ENCODE measurements at regions not wholly inside any gene's neighbourhood (a gene's known extent, or its start where the extent isn't known, plus 50 kb on each side); places are given as distances from the start of the nearest gene placed in this dataset.

GRCh38 chr2:18924386-18924785 is 335.0 kb upstream of the NT5C1B start:
- TF ChIP-seq, protein P1, sequence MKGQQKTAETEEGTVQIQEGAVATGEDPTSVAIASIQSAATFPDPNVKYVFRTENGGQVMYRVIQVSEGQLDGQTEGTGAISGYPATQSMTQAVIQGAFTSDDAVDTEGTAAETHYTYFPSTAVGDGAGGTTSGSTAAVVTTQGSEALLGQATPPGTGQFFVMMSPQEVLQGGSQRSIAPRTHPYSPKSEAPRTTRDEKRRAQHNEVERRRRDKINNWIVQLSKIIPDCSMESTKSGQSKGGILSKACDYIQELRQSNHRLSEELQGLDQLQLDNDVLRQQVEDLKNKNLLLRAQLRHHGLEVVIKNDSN (IDR thresholded peaks at IDR 0.05), result no peak
- TF ChIP-seq CEBPB (IDR thresholded peaks at IDR 0.05) (no peak), MAX (IDR thresholded peaks at IDR 0.05) (no peak), FOXM1 (IDR thresholded peaks at IDR 0.05; ENCODE audit: borderline replicate concordance, low read depth) (no peak), TEAD4 (IDR thresholded peaks at IDR 0.05) (no peak), ZBTB7A (IDR thresholded peaks at IDR 0.05; ENCODE audit: low read depth) (no peak), EP300 (IDR thresholded peaks at IDR 0.05; ENCODE audit: borderline replicate concordance) (no peak), EGR1 (IDR thresholded peaks at IDR 0.05) (no peak), CREB1 (IDR thresholded peaks at IDR 0.05; ENCODE audit: low read depth) (no peak), RAD21 (IDR thresholded peaks at IDR 0.05; ENCODE audit: low read depth) (no peak), NFIC (IDR thresholded peaks at IDR 0.05) (no peak), TCF12 (IDR thresholded peaks at IDR 0.05; ENCODE audit: low read depth) (no peak), YY1 (IDR thresholded peaks at IDR 0.05; ENCODE audit: low read depth) (no peak), TAF1 (IDR thresholded peaks at IDR 0.05; ENCODE audit: low read depth) (no peak)
- TF ChIP-seq, protein P2, sequence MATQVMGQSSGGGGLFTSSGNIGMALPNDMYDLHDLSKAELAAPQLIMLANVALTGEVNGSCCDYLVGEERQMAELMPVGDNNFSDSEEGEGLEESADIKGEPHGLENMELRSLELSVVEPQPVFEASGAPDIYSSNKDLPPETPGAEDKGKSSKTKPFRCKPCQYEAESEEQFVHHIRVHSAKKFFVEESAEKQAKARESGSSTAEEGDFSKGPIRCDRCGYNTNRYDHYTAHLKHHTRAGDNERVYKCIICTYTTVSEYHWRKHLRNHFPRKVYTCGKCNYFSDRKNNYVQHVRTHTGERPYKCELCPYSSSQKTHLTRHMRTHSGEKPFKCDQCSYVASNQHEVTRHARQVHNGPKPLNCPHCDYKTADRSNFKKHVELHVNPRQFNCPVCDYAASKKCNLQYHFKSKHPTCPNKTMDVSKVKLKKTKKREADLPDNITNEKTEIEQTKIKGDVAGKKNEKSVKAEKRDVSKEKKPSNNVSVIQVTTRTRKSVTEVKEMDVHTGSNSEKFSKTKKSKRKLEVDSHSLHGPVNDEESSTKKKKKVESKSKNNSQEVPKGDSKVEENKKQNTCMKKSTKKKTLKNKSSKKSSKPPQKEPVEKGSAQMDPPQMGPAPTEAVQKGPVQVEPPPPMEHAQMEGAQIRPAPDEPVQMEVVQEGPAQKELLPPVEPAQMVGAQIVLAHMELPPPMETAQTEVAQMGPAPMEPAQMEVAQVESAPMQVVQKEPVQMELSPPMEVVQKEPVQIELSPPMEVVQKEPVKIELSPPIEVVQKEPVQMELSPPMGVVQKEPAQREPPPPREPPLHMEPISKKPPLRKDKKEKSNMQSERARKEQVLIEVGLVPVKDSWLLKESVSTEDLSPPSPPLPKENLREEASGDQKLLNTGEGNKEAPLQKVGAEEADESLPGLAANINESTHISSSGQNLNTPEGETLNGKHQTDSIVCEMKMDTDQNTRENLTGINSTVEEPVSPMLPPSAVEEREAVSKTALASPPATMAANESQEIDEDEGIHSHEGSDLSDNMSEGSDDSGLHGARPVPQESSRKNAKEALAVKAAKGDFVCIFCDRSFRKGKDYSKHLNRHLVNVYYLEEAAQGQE (IDR thresholded peaks at IDR 0.05; ENCODE audit: low read depth), result no peak

GRCh38 chr2:18922276-18922675 is 332.9 kb upstream of the NT5C1B start:
- TF ChIP-seq CEBPB (IDR thresholded peaks at IDR 0.05) (no peak), EP300 (IDR thresholded peaks at IDR 0.05; ENCODE audit: borderline replicate concordance) (no peak), TEAD4 (IDR thresholded peaks at IDR 0.05) (no peak), MAX (IDR thresholded peaks at IDR 0.05) (no peak), ZBTB7A (IDR thresholded peaks at IDR 0.05; ENCODE audit: low read depth) (no peak), CREB1 (IDR thresholded peaks at IDR 0.05; ENCODE audit: low read depth) (no peak)
- TF ChIP-seq, protein P2 (IDR thresholded peaks at IDR 0.05; ENCODE audit: low read depth), result no peak
- TF ChIP-seq, protein P1 (IDR thresholded peaks at IDR 0.05), result no peak

- no peak for TF ChIP-seq NFIC (IDR thresholded peaks at IDR 0.05)
- no peak for TF ChIP-seq TAF1 (IDR thresholded peaks at IDR 0.05; ENCODE audit: low read depth)
- TF ChIP-seq RAD21 (IDR thresholded peaks at IDR 0.05; ENCODE audit: low read depth), result no peak
Measured at GRCh38 chr2:18918280-18918679, 328.9 kb upstream of the NT5C1B start.

- TF ChIP-seq CREB1 (IDR thresholded peaks at IDR 0.05; ENCODE audit: low read depth) (no peak), TAF1 (IDR thresholded peaks at IDR 0.05; ENCODE audit: low read depth) (no peak), ZBTB7A (IDR thresholded peaks at IDR 0.05; ENCODE audit: low read depth) (no peak), FOXM1 (IDR thresholded peaks at IDR 0.05; ENCODE audit: borderline replicate concordance, low read depth) (no peak), YY1 (IDR thresholded peaks at IDR 0.05; ENCODE audit: low read depth) (no peak), TEAD4 (IDR thresholded peaks at IDR 0.05) (no peak), NFIC (IDR thresholded peaks at IDR 0.05) (no peak), RAD21 (IDR thresholded peaks at IDR 0.05; ENCODE audit: low read depth) (no peak), EP300 (IDR thresholded peaks at IDR 0.05; ENCODE audit: borderline replicate concordance) (no peak), CEBPB (IDR thresholded peaks at IDR 0.05) (no peak), EGR1 (IDR thresholded peaks at IDR 0.05) (no peak), TCF12 (IDR thresholded peaks at IDR 0.05; ENCODE audit: low read depth) (no peak), MAX (IDR thresholded peaks at IDR 0.05) (no peak)
- TF ChIP-seq, protein P2 (IDR thresholded peaks at IDR 0.05; ENCODE audit: low read depth), result no peak
- TF ChIP-seq, protein P1 (IDR thresholded peaks at IDR 0.05), result no peak
Measured at GRCh38 chr2:18915227-18915626, 325.9 kb upstream of the NT5C1B start.
